GM21737 (cell line): ENCODE measurements at regions not wholly inside any gene's neighbourhood (a gene's known extent, or its start where the extent isn't known, plus 50 kb on each side); places are given as distances from the start of the nearest gene placed in this dataset.

ENCODE experiments used
- ATAC-seq: cut with Tn5 transposase; IDR thresholded peaks from one replicate; pipeline ENCODE4 v1.9.1; 2021; ENCODE audit warnings: mild to moderate bottlenecking, moderate library complexity; ENCODE audit not compliant: unreplicated experiment

DNA sequence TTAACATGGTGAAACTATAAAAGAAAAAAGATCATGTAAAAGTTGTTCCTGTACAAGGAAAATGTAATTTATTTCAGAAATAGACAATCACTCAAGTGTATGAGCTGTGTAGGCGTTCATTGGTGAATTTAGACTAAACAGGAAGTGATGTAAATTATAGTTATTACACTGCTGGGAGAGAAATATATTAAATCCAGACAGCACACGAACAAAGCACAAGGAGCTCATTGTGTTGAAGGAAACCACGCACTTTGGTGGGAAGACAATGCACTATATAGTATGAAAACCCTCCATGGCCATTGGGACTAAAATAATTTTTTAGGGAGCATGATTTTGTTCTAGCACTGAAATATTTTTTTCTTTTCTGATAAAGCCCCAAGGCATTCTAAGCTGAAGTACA lies 450.5 kb downstream of the KLF12 start:
- no peak for ATAC-seq

DNA sequence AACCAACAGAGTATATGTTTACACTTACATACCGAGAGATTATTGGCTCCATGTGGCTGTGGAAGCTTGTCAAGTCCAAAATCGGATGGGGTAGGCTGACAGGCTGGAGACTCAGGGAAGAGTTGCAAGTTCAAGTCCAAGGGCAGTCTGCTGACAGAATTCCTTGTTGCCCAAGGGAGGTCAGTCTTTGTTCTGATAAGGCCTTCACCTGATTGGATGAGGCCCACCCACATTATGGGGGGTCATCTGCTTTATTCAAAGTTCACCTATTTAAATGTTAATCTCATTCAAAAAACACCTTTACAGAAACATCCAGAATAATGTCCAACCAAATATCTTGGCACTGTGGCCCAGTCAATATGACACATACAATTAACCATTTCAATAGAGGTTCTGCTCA lies 452.4 kb downstream of the KLF12 start:
- no peak for ATAC-seq

- ATAC-seq: no peak
Measured at GRCh38 chr13:73681015-73681414, 453.2 kb downstream of the KLF12 start.

GRCh38 chr13:73677048-73677601 lies 457.1 kb downstream of the KLF12 start:
- no peak for ATAC-seq

DNA sequence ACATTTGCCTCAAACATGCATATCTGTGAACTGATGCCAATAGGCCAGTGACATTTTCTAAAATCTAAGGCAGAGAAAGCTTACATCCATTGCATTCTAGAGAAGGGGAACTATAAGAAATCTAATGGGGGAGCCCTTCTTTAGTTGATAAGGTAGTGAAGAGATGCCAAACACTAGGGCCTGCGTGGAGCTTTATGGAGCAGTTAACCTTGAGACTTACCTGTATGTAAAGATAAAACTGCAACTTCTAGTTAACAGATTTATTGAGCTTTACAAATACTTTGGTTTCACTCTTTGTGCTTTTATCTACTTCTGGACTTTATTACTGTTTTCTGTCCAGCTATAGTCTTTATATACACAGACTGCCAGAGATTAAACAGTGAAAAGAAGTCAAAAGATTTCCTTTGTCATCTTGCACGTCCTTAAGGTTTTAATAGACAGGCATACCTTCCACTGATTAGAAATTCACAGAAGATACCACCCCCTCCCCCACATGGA lies 457.6 kb downstream of the KLF12 start:
- no peak for ATAC-seq

DNA sequence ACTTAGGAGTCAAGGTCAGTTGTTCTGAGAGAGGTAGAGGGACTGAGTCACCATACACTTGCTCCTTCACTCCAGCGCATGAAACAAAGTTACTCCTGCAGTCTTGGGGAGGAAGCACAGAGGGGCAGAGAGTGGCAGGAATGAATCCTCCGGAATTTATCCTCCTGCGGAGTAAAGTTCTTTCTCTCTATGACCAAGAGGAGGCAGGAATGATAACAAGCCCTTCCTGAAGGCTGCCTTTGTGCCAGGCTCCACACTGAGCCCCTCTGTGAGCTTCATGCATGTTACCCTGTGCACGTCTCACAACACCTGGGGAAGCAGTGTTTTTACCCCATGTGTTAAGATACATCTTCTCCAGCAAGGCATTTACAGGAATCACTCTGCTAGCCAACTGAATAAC lies 458.4 kb downstream of the KLF12 start:
- no peak for ATAC-seq

GRCh38 chr13:73674570-73674969 lies 459.6 kb downstream of the KLF12 start:
- ATAC-seq: no peak

GRCh38 chr13:73673931-73674330 lies 460.3 kb downstream of the KLF12 start:
- ATAC-seq: no peak

- no peak for ATAC-seq
Measured at GRCh38 chr13:73672492-73672891, 461.7 kb downstream of the KLF12 start.

DNA sequence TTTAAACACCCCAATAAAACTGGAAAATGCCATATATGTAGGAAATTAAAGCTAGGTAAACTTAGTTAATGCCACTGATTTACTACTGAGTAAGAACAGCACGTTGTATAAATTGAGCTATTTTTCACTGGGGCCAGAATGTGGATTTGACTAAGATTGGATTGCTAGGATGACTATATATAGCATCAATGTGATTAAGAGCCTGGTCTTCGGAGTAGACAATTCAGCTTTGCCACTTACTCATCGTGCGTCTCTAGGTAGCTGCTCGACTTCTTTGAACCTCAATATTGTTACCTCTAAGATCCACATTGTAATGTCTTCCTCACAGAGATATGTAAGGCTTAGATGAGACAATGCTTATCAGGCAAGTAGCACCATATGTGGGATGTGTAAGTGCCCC lies 462.5 kb downstream of the KLF12 start:
- no peak for ATAC-seq

DNA sequence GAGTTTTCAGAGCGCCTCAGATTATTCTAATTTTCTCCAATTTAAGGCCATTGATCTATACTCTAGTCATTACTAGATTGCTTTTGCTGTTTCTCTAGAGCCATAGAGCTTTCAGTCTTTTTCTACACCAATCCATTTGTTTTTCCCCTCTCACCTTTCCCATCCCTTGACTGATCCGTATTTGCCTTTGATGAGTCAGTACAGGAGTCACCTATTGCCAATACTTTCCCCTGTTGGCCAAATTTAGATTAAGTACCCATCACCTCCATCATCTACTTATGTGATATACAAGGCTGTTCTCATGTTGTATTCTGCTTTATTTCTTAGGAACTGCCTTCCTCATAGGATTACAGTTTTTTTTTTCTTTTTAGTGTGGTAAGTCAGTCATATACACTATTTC lies 463.2 kb downstream of the KLF12 start:
- ATAC-seq: no peak

- no peak for ATAC-seq
Measured at GRCh38 chr13:73667756-73668155, 466.4 kb downstream of the KLF12 start.

DNA sequence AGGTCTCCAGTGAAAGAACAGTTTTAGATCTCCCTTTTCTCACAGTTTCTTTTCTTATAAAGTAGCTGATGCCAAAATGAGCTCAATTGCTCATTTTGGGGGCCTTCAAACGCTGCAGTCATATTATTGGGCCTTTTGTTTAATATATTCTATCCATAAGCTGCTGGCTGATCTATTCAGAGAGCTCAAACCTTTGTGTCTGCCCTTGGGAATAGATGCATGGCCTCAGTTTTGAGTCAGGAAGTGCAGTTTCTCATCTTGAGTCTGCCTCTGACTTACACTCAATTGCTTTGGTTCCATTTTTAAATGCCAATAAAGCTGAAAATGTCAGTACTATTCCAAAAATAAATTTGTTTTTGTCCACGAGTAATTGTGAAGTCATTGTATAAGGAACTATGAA lies 468.9 kb downstream of the KLF12 start:
- no peak for ATAC-seq

DNA sequence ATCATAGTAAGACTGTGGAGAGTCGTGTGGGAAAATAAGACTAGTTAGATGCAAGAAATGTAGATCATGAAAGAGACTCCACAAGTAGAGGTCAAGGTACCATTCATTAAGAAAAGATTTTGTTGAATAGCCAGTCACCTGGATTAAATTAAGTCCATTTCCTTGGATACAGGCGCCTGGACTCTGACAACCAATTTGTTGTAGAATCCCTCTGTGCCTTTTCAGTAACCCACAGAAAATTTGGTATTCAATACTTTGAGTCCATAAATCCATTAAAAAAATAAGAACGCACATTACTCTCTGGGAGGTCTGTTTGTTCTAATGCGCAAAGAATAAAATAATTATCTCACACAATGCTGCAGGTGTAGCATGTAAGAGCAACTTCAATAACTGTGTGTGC lies 469.4 kb downstream of the KLF12 start:
- no peak for ATAC-seq

DNA sequence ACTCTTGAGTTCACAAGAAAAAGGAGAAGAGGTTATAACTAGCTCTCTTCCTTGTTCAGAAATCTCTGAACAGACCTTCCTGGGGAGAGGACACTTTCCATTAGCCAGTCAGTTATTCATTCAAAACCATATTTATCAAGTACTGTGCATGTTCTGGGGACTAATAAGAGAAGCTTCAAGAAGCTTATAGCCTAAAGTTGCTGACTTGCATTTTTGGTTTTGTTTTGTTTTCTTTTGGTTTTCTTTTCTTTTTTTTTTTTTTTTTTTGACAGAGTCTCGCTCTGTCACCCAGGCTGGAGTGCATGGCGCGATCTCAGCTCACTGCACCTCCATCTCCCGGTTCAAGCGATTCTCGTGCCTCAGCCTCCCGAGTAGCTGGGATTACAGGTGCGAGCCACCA lies 471.4 kb downstream of the KLF12 start:
- no peak for ATAC-seq

GRCh38 chr13:73661687-73662425 lies 472.3 kb downstream of the KLF12 start:
- no peak for ATAC-seq

DNA sequence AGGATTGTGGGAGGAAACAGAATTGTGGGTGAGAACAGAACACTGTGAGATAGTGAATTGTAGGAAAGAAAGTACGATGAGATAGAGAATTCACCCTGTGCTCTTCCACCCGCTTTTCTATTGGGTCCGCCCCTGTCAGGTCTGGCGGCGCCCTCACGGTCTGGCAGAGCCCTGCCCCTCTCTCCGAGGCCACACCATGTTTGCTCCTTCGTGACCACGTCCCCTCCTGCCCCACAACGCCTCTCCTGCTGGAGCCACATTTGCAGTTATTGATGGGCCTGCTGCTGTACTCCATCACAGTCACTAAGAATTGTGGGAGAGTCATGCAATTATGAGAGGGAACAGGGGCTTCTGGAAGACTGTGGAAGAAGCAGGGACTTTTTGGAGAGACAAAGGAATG lies 473.1 kb downstream of the KLF12 start:
- ATAC-seq: no peak

DNA sequence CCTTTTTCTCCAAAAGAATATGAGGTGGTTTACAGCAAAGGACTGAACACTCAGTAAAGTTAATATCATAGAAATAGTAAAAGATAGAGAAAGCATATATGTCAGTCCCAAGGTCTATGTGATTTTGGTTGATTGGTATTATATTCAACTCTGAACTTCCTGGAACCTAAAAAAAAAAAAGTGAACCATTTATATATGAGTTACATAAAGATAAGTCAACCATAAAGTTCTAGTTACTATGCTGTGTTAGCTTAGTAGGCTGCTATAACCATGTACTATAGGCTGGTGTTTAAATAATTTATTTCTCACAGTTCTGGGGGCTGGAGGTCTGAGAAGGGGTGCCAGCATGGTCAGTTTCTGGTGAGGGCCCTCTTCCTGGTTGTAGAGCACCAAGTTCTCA lies 475.6 kb downstream of the KLF12 start:
- no peak for ATAC-seq

DNA sequence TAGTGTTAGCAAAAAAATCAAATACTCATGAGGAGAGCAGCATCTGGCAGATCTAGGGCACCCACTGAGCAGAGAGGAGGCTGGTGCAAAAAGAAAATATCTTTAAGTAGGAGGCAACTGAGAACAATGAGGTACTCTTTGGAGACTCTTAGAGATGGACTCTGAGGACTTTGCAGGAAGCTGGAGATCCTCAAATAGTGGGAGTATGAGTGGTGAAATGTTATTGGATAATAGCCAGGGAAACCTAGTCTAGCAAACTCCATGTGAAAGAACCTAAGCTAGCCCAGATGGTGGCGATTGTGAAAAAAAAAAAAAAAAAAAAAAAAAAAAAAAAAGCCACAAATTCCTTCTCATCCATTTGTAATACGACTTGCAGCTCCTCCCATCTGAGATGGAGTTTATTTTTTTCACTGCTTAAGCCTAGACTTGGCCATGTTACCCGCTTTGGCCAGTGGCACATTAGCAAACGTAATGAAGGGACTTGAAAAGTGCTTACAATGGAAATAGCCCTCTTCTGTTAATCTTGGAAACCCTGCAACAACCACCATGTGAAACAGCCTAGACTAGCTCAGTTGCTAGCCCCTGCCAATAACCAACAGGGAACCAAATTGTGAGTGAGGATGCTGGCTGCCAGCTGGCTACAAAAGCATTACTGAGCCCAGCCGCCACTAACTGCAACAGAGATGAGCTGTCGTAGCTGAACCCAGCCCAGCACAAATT lies 476.2 kb downstream of the KLF12 start:
- ATAC-seq: no peak

DNA sequence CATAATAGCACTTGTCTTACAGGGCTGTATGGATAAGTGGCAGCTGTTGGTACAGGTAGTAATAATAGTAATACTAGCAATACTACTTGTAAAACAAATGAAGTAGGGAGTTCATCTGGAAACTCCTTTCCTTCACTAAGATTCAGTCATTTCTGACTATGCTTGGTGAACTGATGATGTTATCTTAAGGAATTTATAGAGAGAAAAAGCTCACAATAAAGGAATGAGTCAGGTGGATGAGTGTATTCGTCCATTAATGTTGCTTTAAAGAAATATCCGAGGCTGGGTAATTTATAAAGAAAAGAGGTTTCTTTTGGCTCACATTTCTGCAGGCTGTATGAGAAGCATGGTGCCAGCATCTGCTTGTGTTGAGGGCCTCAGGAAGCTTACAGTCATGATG lies 477.3 kb downstream of the KLF12 start:
- ATAC-seq: no peak

GRCh38 chr13:73653688-73654087 lies 480.5 kb downstream of the KLF12 start:
- ATAC-seq: no peak

GRCh38 chr13:73647417-73647816 lies 486.8 kb downstream of the KLF12 start:
- ATAC-seq: no peak
